ENCODE measurements at regions not wholly inside any gene's neighbourhood (a gene's known extent, or its start where the extent isn't known, plus 50 kb on each side); places are given as distances from the start of the nearest gene placed in this dataset.

DNA sequence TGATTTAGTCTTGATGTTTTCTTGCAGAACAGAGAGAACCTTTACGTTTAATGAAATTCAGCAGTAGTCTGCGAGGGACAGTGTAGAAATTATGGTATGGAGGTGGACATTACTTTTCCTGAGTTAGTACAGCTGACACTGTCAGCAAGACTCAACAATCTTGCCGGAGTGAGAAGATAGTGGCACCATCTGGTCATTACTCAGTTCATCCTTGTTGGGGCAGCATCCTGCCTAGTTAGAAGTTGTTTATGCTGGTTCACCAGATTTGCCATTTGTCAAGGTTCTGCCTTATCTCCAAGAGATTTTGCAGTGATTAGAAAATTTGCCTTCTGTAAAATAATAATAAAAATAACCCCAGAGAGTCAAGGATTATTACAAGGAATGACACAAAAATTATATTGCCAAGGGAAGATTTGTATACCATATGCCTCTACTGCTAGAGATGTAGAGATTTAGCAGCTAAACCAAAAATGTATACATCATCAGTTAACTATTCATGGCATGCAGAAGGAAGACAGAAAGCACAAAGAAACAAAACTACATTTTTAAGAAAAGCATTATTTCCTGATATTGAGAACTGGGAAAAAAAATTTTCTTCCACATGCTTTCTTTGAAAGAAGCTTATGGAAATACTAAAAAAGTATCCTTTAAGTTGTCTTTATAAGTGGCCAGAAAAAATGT, 1967.4 kb downstream of the NCAM2 start:
- no peak for DNase-seq (ENCODE audit: extremely low read depth, low read depth)
- TF ChIP-seq, protein P1, sequence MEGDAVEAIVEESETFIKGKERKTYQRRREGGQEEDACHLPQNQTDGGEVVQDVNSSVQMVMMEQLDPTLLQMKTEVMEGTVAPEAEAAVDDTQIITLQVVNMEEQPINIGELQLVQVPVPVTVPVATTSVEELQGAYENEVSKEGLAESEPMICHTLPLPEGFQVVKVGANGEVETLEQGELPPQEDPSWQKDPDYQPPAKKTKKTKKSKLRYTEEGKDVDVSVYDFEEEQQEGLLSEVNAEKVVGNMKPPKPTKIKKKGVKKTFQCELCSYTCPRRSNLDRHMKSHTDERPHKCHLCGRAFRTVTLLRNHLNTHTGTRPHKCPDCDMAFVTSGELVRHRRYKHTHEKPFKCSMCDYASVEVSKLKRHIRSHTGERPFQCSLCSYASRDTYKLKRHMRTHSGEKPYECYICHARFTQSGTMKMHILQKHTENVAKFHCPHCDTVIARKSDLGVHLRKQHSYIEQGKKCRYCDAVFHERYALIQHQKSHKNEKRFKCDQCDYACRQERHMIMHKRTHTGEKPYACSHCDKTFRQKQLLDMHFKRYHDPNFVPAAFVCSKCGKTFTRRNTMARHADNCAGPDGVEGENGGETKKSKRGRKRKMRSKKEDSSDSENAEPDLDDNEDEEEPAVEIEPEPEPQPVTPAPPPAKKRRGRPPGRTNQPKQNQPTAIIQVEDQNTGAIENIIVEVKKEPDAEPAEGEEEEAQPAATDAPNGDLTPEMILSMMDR (IDR thresholded peaks at IDR 0.05; ENCODE audit: low read depth, low read length): no peak

DNA sequence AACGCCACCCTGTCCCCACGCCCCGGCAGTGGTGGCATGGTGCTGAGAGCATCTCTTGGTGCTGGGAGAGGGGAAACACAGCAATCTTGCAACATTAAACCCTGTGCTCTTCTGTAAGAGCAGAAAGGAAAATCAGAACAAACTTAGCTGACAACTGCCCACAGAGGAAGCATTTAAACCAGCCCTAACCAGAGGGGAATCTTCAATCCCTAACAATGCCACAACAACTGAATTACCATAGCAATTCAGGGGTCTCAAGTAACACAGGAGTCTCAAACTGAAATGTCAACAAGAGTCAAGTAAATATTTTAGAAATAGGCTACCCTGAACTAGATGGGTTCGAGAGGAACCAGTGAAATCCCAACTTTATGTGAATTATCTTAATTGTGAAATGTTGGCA, 1983.6 kb downstream of the NCAM2 start:
- no peak for DNase-seq (ENCODE audit: extremely low read depth, low read depth)
- TF ChIP-seq, protein P1 (IDR thresholded peaks at IDR 0.05; ENCODE audit: low read depth, low read length): no peak

DNA sequence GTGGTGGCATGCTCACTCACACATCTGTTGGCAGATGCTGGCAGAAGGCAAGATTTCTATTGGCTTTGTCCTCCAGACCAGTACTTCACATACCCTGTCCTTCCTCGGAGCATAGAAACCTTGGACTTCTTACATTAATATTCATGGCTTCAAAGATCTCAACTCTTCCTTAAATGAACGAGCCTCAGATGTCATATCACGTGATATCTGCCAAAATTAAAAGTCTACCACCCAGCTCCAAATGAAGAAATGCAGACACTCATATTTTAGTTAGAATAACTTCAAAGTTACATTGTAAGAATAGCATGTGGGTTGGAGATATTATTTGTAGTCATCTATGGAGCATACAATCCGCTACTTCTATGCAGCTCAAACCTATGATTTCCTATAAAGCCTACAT, 1994.9 kb downstream of the NCAM2 start:
- TF ChIP-seq, protein P1 (IDR thresholded peaks at IDR 0.05; ENCODE audit: low read depth, low read length): no peak
- DNase-seq (ENCODE audit: extremely low read depth, low read depth): no peak

DNA sequence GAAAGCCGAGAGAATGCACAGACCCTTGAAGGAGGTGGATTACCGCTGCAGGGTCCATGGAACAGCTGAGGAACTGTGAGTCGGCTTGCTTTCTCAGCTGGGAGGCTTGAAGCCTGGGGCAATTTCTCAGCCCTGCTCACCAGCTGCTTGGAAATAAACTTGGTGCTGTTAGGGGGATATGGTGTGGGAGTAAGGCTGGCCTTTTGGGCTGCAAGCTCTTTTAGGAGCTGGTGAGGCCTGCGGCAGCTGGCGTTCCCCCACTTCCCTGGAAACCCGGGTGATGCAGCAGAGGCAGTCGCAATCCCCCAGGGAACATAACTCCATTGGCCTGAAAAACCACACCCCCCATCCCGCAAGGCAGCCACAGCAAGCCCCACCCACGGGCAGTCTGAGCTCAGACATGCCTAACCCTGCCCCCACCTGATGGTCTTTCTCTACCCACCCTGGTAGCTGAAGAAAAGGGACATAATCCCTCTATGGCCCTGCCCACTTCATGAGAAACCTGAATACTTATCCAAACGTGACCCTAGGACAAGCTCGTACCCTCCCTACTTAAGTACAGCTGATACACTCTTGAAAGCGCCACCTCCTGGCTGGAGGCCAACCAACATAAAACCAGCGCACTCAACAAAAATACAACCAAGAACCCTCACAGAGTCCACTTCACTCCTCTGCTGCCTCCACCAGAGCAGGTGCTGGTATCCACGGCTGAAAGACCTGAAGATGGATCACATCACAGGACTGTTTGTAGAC, 1995.8 kb downstream of the NCAM2 start:
- TF ChIP-seq, protein P1 (IDR thresholded peaks at IDR 0.05; ENCODE audit: low read depth, low read length): no peak
- DNase-seq (ENCODE audit: extremely low read depth, low read depth): no peak

DNA sequence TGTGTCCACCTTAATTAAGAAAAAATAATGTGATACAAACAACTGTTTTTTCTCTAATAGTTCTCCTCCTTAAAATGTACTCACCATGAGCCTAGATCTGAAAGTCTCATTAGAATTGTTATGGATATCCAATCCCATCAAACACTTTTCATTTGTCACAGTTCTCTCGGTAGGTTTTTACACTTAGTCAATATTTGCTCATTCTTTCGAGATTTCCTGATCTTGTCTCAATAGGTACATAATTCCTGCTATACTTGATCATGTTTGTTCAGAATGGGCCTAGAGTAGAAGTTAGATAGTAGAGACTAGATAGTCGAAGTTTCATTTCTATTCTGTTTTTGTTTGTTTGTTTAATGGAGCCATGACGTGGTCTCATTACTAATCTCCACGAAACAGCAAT, 2005.7 kb downstream of the NCAM2 start:
- DNase-seq (ENCODE audit: extremely low read depth, low read depth): no peak

DNA sequence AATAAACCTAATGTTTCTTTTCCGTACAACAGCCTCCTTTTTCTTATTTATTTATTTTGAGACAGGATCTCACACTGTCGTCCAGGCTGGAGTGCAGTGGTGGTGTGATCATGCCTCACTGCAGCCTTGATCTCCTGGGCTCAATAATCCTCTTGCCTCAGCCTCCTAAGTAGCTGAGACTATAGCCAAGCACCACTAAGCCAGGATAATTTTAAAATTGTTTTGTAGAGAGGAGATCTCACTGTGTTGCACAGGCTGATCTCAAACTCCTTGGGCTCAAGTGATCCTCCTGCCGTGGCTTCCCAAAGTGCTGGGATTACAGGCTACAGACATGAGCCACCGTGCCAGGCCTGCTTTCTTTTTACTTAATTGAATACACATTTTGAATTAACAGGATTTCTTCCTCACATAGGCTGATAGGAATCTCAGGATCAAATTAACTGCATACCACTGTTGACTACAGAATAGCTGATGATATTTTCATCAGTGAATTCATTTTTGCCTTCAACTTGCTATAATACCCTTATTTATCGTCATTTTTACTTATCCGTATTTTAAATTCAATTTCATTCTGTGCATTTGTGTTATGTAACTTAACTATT, 2010.5 kb downstream of the NCAM2 start:
- TF ChIP-seq, protein P1 (IDR thresholded peaks at IDR 0.05; ENCODE audit: low read depth, low read length): no peak
- DNase-seq (ENCODE audit: extremely low read depth, low read depth): no peak

More for the DNA sequence above, 2005.7 kb downstream of the NCAM2 start:
- TF ChIP-seq, protein P1 (IDR thresholded peaks at IDR 0.05; ENCODE audit: low read depth, low read length): no peak

DNA sequence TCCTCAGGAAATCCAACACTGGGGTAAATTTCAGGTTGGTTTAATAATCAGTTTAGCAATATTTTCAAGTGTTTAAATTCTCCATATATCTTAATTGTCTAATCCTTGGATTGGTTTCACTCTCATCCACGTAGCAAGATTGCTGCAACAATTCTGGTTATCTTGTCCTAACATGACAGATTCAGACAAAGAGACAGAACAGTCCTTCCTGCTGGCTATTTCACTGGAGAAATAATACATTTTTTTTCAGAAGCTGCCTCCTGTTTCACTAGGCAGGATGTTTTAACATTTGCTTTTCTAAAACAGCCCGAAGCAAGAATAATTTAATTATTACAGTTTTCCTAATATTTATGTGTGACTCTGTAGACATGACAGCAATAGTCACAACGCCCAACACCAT, 2011.2 kb downstream of the NCAM2 start:
- no peak for DNase-seq (ENCODE audit: extremely low read depth, low read depth)
- TF ChIP-seq, protein P1 (IDR thresholded peaks at IDR 0.05; ENCODE audit: low read depth, low read length): no peak
